Nephron (organoid): ENCODE measurements at regions not wholly inside any gene's neighbourhood (a gene's known extent, or its start where the extent isn't known, plus 50 kb on each side); places are given as distances from the start of the nearest gene placed in this dataset.

ENCODE experiments used
- H3K27ac Mint-ChIP-seq, 3 experiments: 2 replicates each; pipeline ENCODE4 v1.8.0; 2020; ENCODE audit warnings: mixed read lengths in 3 of 3, mild to moderate bottlenecking in 2 of 3, moderate library complexity in 1 of 3
- H3K27me3 Mint-ChIP-seq: 2 replicates; pipeline ENCODE4 v1.8.0; 2021; ENCODE audit warnings: low read depth, mild to moderate bottlenecking, moderate library complexity, mixed read lengths
- H3K36me3 Mint-ChIP-seq: 2 replicates; pipeline ENCODE4 v1.8.0; 2020; ENCODE audit warnings: low read depth, mixed read lengths
- H3K4me1 Mint-ChIP-seq: 2 replicates; pipeline ENCODE4 v1.8.0; 2020; ENCODE audit warnings: mixed read lengths
- H3K4me3 Mint-ChIP-seq, 3 experiments: 2 replicates each; pipeline ENCODE4 v1.8.0; 2020; ENCODE audit warnings: mild to moderate bottlenecking in 3 of 3, mixed read lengths in 3 of 3, moderate library complexity in 2 of 3
- H3K9me3 Mint-ChIP-seq: 2 replicates; pipeline ENCODE4 v1.8.0; 2020; ENCODE audit warnings: mixed read lengths
- CTCF ChIP-seq, 3 experiments: fragments of 200-600 bp; sonication (generic); IDR thresholded peaks; one replicate each; pipeline ENCODE4 v1.5.0; 2021; ENCODE audit warnings: antibody characterized with exemption in 3 of 3; ENCODE audit not compliant: unreplicated experiment in 3 of 3

- H3K9me3 Mint-ChIP-seq: no peaks in the 10 kb centered on the region
- H3K36me3 Mint-ChIP-seq: no peaks in the 10 kb centered on the region
- no peaks in the 10 kb centered on the region for H3K27me3 Mint-ChIP-seq
- no peak overlapping the region for H3K27ac Mint-ChIP-seq
- TF ChIP-seq CTCF (IDR thresholded peaks at IDR 0.05; ENCODE audit: unreplicated experiment in 3 of 3): no peak
- peaks cover 6% of the 10 kb centered on the region for H3K4me1 Mint-ChIP-seq
- no peak overlapping the region for H3K4me3 Mint-ChIP-seq
Observed at GRCh38 chr2:21501376-21502027, 377.7 kb downstream of the TDRD15 start.

GRCh38 chr2:21515903-21516302, 392.1 kb downstream of the TDRD15 start:
- H3K27me3 Mint-ChIP-seq: no peaks in the 10 kb centered on the region
- TF ChIP-seq CTCF (IDR thresholded peaks at IDR 0.05; ENCODE audit: unreplicated experiment in 3 of 3): no peak
- H3K4me1 Mint-ChIP-seq: no peaks in the 10 kb centered on the region
- no peak overlapping the region for H3K4me3 Mint-ChIP-seq
- peaks cover 3% of the 10 kb centered on the region for H3K9me3 Mint-ChIP-seq
- H3K27ac Mint-ChIP-seq: no peak overlapping the region
- H3K36me3 Mint-ChIP-seq: no peaks in the 10 kb centered on the region

GRCh38 chr2:21519412-21519811, 395.6 kb downstream of the TDRD15 start:
- no peak for TF ChIP-seq CTCF (IDR thresholded peaks at IDR 0.05; ENCODE audit: unreplicated experiment in 3 of 3)
- Mint-ChIP-seq H3K4me3 (no peak overlapping the region), H3K27me3 (no peaks in the 10 kb centered on the region)

GRCh38 chr2:21519821-21520220, 396.1 kb downstream of the TDRD15 start:
- Mint-ChIP-seq H3K9me3 (peaks cover 9% of the 10 kb centered on the region), H3K4me3 (no peak overlapping the region)

More at GRCh38 chr2:21519412-21519811, 395.6 kb downstream of the TDRD15 start:
- Mint-ChIP-seq H3K4me1 (no peaks in the 10 kb centered on the region), H3K27ac (no peak overlapping the region), H3K9me3 (peaks cover 7% of the 10 kb centered on the region), H3K36me3 (no peaks in the 10 kb centered on the region)

GRCh38 chr2:21535826-21536225, 412.1 kb downstream of the TDRD15 start:
- Mint-ChIP-seq H3K27me3 (no peaks in the 10 kb centered on the region), H3K9me3 (peaks cover 27% of the 10 kb centered on the region), H3K27ac (no peak overlapping the region), H3K36me3 (peaks cover 15% of the 10 kb centered on the region), H3K4me1 (no peaks in the 10 kb centered on the region), H3K4me3 (no peak overlapping the region)
- no peak for TF ChIP-seq CTCF (IDR thresholded peaks at IDR 0.05; ENCODE audit: unreplicated experiment in 3 of 3)

More at GRCh38 chr2:21519821-21520220, 396.1 kb downstream of the TDRD15 start:
- TF ChIP-seq CTCF (IDR thresholded peaks at IDR 0.05; ENCODE audit: unreplicated experiment in 3 of 3): no peak
- no peaks in the 10 kb centered on the region for H3K36me3 Mint-ChIP-seq
- no peak overlapping the region for H3K27ac Mint-ChIP-seq
- H3K4me1 Mint-ChIP-seq: no peaks in the 10 kb centered on the region
- no peaks in the 10 kb centered on the region for H3K27me3 Mint-ChIP-seq

- peaks cover 13% of the 10 kb centered on the region for H3K36me3 Mint-ChIP-seq
- no peaks in the 10 kb centered on the region for H3K27me3 Mint-ChIP-seq
- no peak overlapping the region for H3K4me3 Mint-ChIP-seq
- H3K27ac Mint-ChIP-seq: no peak overlapping the region
- peaks cover 22% of the 10 kb centered on the region for H3K9me3 Mint-ChIP-seq
- no peaks in the 10 kb centered on the region for H3K4me1 Mint-ChIP-seq
- TF ChIP-seq CTCF (IDR thresholded peaks at IDR 0.05; ENCODE audit: unreplicated experiment in 3 of 3): no peak
Observed at GRCh38 chr2:21539685-21540084, 415.9 kb downstream of the TDRD15 start.
